HEK293T (cell line): ENCODE measurements at regions not wholly inside any gene's neighbourhood (a gene's known extent, or its start where the extent isn't known, plus 50 kb on each side); places are given as distances from the start of the nearest gene placed in this dataset.

Experiments used
- CTCF ChIA-PET: fragments of 350-600 bp; formaldehyde crosslinking; extraction: SDS; loops from one replicate; lab custom pipeline; 2021; ENCODE audit warnings: antibody characterized with exemption, inconsistent platforms; lab: Yijun Ruan, JAX
- POLR2A ChIA-PET: fragments of 350-600 bp; formaldehyde crosslinking; extraction: SDS; loops from one replicate; lab custom pipeline; 2020; ENCODE audit warnings: antibody characterized with exemption, inconsistent platforms; lab: Yijun Ruan, JAX
- DNase-seq: peaks from one replicate; pipeline ENCODE4 v3.0.0; 2012; ENCODE audit warnings: mixed read lengths; ENCODE audit errors: extremely low spot score
- ARNT ChIP-seq: fragments of 450-650 bp; IDR thresholded peaks from 2 replicates; pipeline ENCODE4 v1.6.1; 2017; ENCODE audit warnings: mild to moderate bottlenecking
- BHLHE40 ChIP-seq: fragments of 450-650 bp; IDR thresholded peaks from 2 replicates; pipeline ENCODE4 v1.6.1; 2016; ENCODE audit warnings: mild to moderate bottlenecking, moderate library complexity, borderline replicate concordance
- CTBP1 ChIP-seq: fragments of 450-650 bp; IDR thresholded peaks from 2 replicates; pipeline ENCODE4 v1.6.1; 2016; ENCODE audit warnings: borderline replicate concordance
- ELF4 ChIP-seq: fragments of 450-650 bp; IDR thresholded peaks from 2 replicates; pipeline ENCODE4 v1.6.1; 2017; ENCODE audit warnings: antibody characterized with exemption
- FOXA1 ChIP-seq: fragments of 450-650 bp; IDR thresholded peaks from 2 replicates; pipeline ENCODE4 v1.6.1; 2016; ENCODE audit warnings: mild to moderate bottlenecking
- FOXK2 ChIP-seq: fragments of 450-650 bp; IDR thresholded peaks from 2 replicates; pipeline ENCODE4 v1.6.1; 2016; ENCODE audit warnings: mild to moderate bottlenecking
- FOXM1 ChIP-seq: fragments of 450-650 bp; IDR thresholded peaks from 2 replicates; pipeline ENCODE4 v1.6.1; 2017; ENCODE audit warnings: mild to moderate bottlenecking, borderline replicate concordance
- HDGF ChIP-seq: fragments of 450-650 bp; IDR thresholded peaks from 2 replicates; pipeline ENCODE4 v1.6.1; 2017; ENCODE audit warnings: antibody characterized with exemption, borderline replicate concordance
- L3MBTL2 ChIP-seq: fragments of 450-650 bp; conservative IDR thresholded peaks from 2 replicates; pipeline ENCODE4 v1.6.1; 2016; ENCODE audit warnings: mild to moderate bottlenecking
- LEF1 ChIP-seq: fragments of 450-650 bp; IDR thresholded peaks from 2 replicates; pipeline ENCODE4 v1.6.1; 2017; ENCODE audit warnings: mild to moderate bottlenecking, borderline replicate concordance
- NFRKB ChIP-seq: fragments of 450-650 bp; IDR thresholded peaks from 2 replicates; pipeline ENCODE4 v1.6.1; 2016; ENCODE audit warnings: mild to moderate bottlenecking, moderate library complexity
- PKNOX1 ChIP-seq: fragments of 450-650 bp; IDR thresholded peaks from 2 replicates; pipeline ENCODE4 v1.6.1; 2016
- SP1 ChIP-seq: fragments of 450-650 bp; IDR thresholded peaks from 2 replicates; pipeline ENCODE4 v1.6.1; 2017
- SUZ12 ChIP-seq: fragments of 450-650 bp; IDR thresholded peaks from 2 replicates; pipeline ENCODE4 v1.6.1; 2016; ENCODE audit warnings: mild to moderate bottlenecking
- TARDBP ChIP-seq: fragments of 450-650 bp; IDR thresholded peaks from 2 replicates; pipeline ENCODE4 v1.6.1; 2016
- ZNF384 ChIP-seq: fragments of 450-650 bp; IDR thresholded peaks from 2 replicates; pipeline ENCODE4 v1.6.1; 2016

- ChIA-PET CTCF (no interaction called here), POLR2A (no interaction called here)
- TF ChIP-seq CTBP1 (no peak), FOXA1 (no peak), L3MBTL2 (no peak), ZNF384 (no peak), PKNOX1 (no peak), ARNT (no peak), FOXM1 (no peak), SUZ12 (no peak), TARDBP (no peak), ELF4 (no peak), LEF1 (no peak), FOXK2 (no peak), NFRKB (no peak), BHLHE40 (no peak), HDGF (no peak), SP1 (no peak)
- DNase-seq, result no peak
Measured at GRCh38 chr2:118232796-118233195, 144.5 kb downstream of the INSIG2 start.

GRCh38 chr2:118232391-118232790, 144.1 kb downstream of the INSIG2 start:
- CTCF ChIA-PET, result no interaction called here
- POLR2A ChIA-PET, result no interaction called here
- no peak for DNase-seq
- TF ChIP-seq HDGF (no peak), SP1 (no peak), NFRKB (no peak), FOXK2 (no peak), L3MBTL2 (no peak), ARNT (no peak), ELF4 (no peak), PKNOX1 (no peak), LEF1 (no peak), TARDBP (no peak), BHLHE40 (no peak), CTBP1 (no peak), FOXA1 (no peak)

GRCh38 chr2:118231759-118232158, 143.5 kb downstream of the INSIG2 start:
- ChIA-PET POLR2A (no interaction called here), CTCF (no interaction called here)
- no peak for TF ChIP-seq FOXK2
- DNase-seq, result no peak

GRCh38 chr2:118227698-118228508, 139.6 kb downstream of the INSIG2 start:
- CTCF ChIA-PET, result no interaction called here
- TF ChIP-seq CTBP1 (no peak), BHLHE40 (no peak), NFRKB (no peak), FOXM1 (no peak), ZNF384 (no peak), ELF4 (no peak), FOXK2 (no peak), FOXA1 (no peak), ARNT (no peak)
- POLR2A ChIA-PET, result no interaction called here
- no peak for DNase-seq

- DNase-seq, result no peak
- ChIA-PET CTCF (no interaction called here), POLR2A (no interaction called here)
- no peak for TF ChIP-seq SP1
- no peak for TF ChIP-seq FOXA1
- no peak for TF ChIP-seq NFRKB
- no peak for TF ChIP-seq SUZ12
- no peak for TF ChIP-seq PKNOX1
- TF ChIP-seq LEF1, result no peak
- no peak for TF ChIP-seq FOXM1
- TF ChIP-seq L3MBTL2, result no peak
- no peak for TF ChIP-seq ZNF384
Measured at GRCh38 chr2:118225666-118226065, 137.4 kb downstream of the INSIG2 start.

GRCh38 chr2:118224895-118225311, 136.6 kb downstream of the INSIG2 start:
- CTCF ChIA-PET, result no interaction called here

More at GRCh38 chr2:118224895-118225311, 136.6 kb downstream of the INSIG2 start:
- DNase-seq, result no peak
- POLR2A ChIA-PET, result no interaction called here
- TF ChIP-seq ARNT (no peak), FOXK2 (no peak), HDGF (no peak), LEF1 (no peak)
